Liver (tissue), 8 donors: ENCODE measurements at regions not wholly inside any gene's neighbourhood (a gene's known extent, or its start where the extent isn't known, plus 50 kb on each side); places are given as distances from the start of the nearest gene placed in this dataset.

ENCODE experiments used
- DNase-seq: peaks from one replicate; pipeline ENCODE4 v3.0.0-alpha.2; 2017; ENCODE audit warnings: low spot score
- H3K27ac ChIP-seq, 2 donors: one replicate each; pipeline ENCODE4 v1.7.0; 2013; ENCODE audit warnings: inconsistent platforms in 2 of 2, low read length in 2 of 2, control low read depth in 1 of 2, low read depth in 1 of 2, mild to moderate bottlenecking in 1 of 2
- H3K27me3 ChIP-seq, 4 donors: one replicate each; pipeline versions ENCODE4 v1.6.1 to v1.7.0; 2013; ENCODE audit warnings: low read length in 3 of 4, inconsistent platforms in 1 of 4, mild to moderate bottlenecking in 1 of 4, moderate library complexity in 1 of 4; ENCODE audit not compliant: control insufficient read depth in 4 of 4, insufficient read depth in 4 of 4
- H3K36me3 ChIP-seq, 4 donors: one replicate each; pipeline versions ENCODE4 v1.6.1 to v1.7.0; 2013; ENCODE audit warnings: low read length in 3 of 4, mild to moderate bottlenecking in 3 of 4, low read depth in 1 of 4, moderate library complexity in 1 of 4; ENCODE audit not compliant: control insufficient read depth in 4 of 4, insufficient read depth in 3 of 4
- H3K4me1 ChIP-seq, 4 donors: one replicate each; pipeline versions ENCODE4 v1.6.1 to v1.7.0; 2013; ENCODE audit warnings: low read length in 3 of 4, mild to moderate bottlenecking in 3 of 4, moderate library complexity in 1 of 4; ENCODE audit not compliant: control insufficient read depth in 4 of 4, insufficient read depth in 4 of 4
- H3K4me3 ChIP-seq, 3 donors: one replicate each; pipeline versions ENCODE4 v1.6.1 to v1.7.0; 2013; ENCODE audit warnings: low read length in 3 of 3, control low read depth in 1 of 3, low read depth in 1 of 3, mild to moderate bottlenecking in 1 of 3
- H3K9ac ChIP-seq, 2 donors: one replicate each; pipeline ENCODE4 v1.7.0; 2013; ENCODE audit warnings: low read length in 2 of 2, mild to moderate bottlenecking in 2 of 2, moderate library complexity in 2 of 2, control low read depth in 1 of 2, low read depth in 1 of 2
- H3K9me3 ChIP-seq, 4 donors: one replicate each; pipeline versions ENCODE4 v1.6.1 to v1.7.0; 2013; ENCODE audit warnings: low read length in 3 of 4; ENCODE audit not compliant: control insufficient read depth in 4 of 4
- ATF3 ChIP-seq: IDR thresholded peaks from 2 replicates; pipeline ENCODE4 v1.6.1; 2016; ENCODE audit warnings: antibody characterized with exemption
- CTCF ChIP-seq: fragments of 150-350 bp; IDR thresholded peaks from 2 replicates; pipeline ENCODE4 v1.5.1; 2017; ENCODE audit warnings: improper control_type of control experiment, low read depth, low read length; ENCODE audit not compliant: missing input control
- EGR1 ChIP-seq, 2 donors: IDR thresholded peaks; 2 replicates each; pipeline ENCODE4 v1.6.1; 2016 to 2018; ENCODE audit warnings: antibody characterized with exemption in 2 of 2, low read depth in 2 of 2
- FOXA1 ChIP-seq: IDR thresholded peaks from 2 replicates; pipeline ENCODE4 v1.6.1; 2016; ENCODE audit warnings: antibody characterized with exemption
- FOXA2 ChIP-seq: IDR thresholded peaks from 2 replicates; pipeline ENCODE4 v1.6.1; 2016; ENCODE audit warnings: antibody characterized with exemption
- GABPA ChIP-seq, 2 donors: IDR thresholded peaks in 1 of 2; conservative IDR thresholded peaks in 1 of 2; 2 replicates each; pipeline ENCODE4 v1.6.1; 2016; ENCODE audit warnings: antibody characterized with exemption in 2 of 2, mild to moderate bottlenecking in 1 of 2, moderate library complexity in 1 of 2
- HNF4A ChIP-seq, 2 donors: conservative IDR thresholded peaks; 2 replicates each; pipeline ENCODE4 v1.6.1; 2016; ENCODE audit warnings: antibody characterized with exemption in 2 of 2, mild to moderate bottlenecking in 2 of 2
- HNF4G ChIP-seq: IDR thresholded peaks from 2 replicates; pipeline ENCODE4 v1.6.1; 2016; ENCODE audit warnings: antibody characterized with exemption
- JUND ChIP-seq, 2 donors: IDR thresholded peaks; 2 replicates each; pipeline ENCODE4 v1.6.1; 2016; ENCODE audit warnings: antibody characterized with exemption in 2 of 2
- MAX ChIP-seq: IDR thresholded peaks from 2 replicates; pipeline ENCODE4 v1.6.1; 2016; ENCODE audit warnings: antibody characterized with exemption
- NR2F2 ChIP-seq: IDR thresholded peaks from 2 replicates; pipeline ENCODE4 v1.6.1; 2016; ENCODE audit warnings: antibody characterized with exemption
- RAD21 ChIP-seq, 2 donors: IDR thresholded peaks; 2 replicates each; pipeline ENCODE4 v1.6.1; 2016; ENCODE audit warnings: antibody characterized with exemption in 2 of 2, mild to moderate bottlenecking in 2 of 2
- REST ChIP-seq: IDR thresholded peaks from 2 replicates; pipeline ENCODE4 v1.6.1; 2016; ENCODE audit warnings: antibody characterized with exemption, mild to moderate bottlenecking
- RXRA ChIP-seq, 2 donors: IDR thresholded peaks; 2 replicates each; pipeline ENCODE4 v1.6.1; 2017 to 2018; ENCODE audit warnings: antibody characterized with exemption in 2 of 2, mild to moderate bottlenecking in 1 of 2
- SP1 ChIP-seq: IDR thresholded peaks from 2 replicates; pipeline ENCODE4 v1.6.1; 2018; ENCODE audit warnings: antibody characterized with exemption, mild to moderate bottlenecking
- TAF1 ChIP-seq: conservative IDR thresholded peaks from 2 replicates; pipeline ENCODE4 v1.6.1; 2016; ENCODE audit warnings: antibody characterized with exemption, mild to moderate bottlenecking
- YY1 ChIP-seq: IDR thresholded peaks from 2 replicates; pipeline ENCODE4 v1.6.1; 2016; ENCODE audit warnings: antibody characterized with exemption, mild to moderate bottlenecking
- ZBTB33 ChIP-seq: IDR thresholded peaks from 2 replicates; pipeline ENCODE4 v1.6.1; 2016; ENCODE audit warnings: antibody characterized with exemption
- WGBS: extraction: QIAGEN DNeasy Blood & Tissue Kit; methylation state at CpG from one replicate; pipeline ENCODE4 v1.1.7; 2013; 5-methylcytosine and 5-hydroxymethylcytosine counted together
- donor health status: healthy.
- donor health status: healthy.
- donor health status: healthy.
- donor health status: healthy.
- donor health status: healthy.

GRCh38 chr2:89849731-89850130, 1158.3 kb downstream of the RPIA start:
- no peak overlapping the region for H3K9ac ChIP-seq
- TF ChIP-seq HNF4G (no peak), YY1 (no peak), GABPA (IDR thresholded peaks at IDR 0.05 in 1 of 2, conservative IDR thresholded peaks at IDR 0.05 in 1 of 2) (no peak), SP1 (no peak), ATF3 (no peak), CTCF (no peak), REST (no peak), RXRA (IDR thresholded peaks at IDR 0.05) (no peak), NR2F2 (no peak), ZBTB33 (no peak), RAD21 (IDR thresholded peaks at IDR 0.05) (no peak), FOXA2 (no peak), EGR1 (IDR thresholded peaks at IDR 0.05; ENCODE audit: low read depth in 2 of 2) (no peak), MAX (no peak), JUND (IDR thresholded peaks at IDR 0.05) (no peak), HNF4A (conservative IDR thresholded peaks at IDR 0.05) (no peak), FOXA1 (no peak), TAF1 (no peak)
- H3K4me1 ChIP-seq = no peaks in the 10 kb centered on the region
- 59% methylated on average over 3 of the region's 3 CpGs for WGBS
- H3K27me3 ChIP-seq = peaks cover 0 to 10% (median 6%) of the 10 kb centered on the region in 4 donors
- H3K9me3 ChIP-seq = no peaks in the 10 kb centered on the region
- H3K4me3 ChIP-seq = no peak overlapping the region
- no peak overlapping the region for H3K27ac ChIP-seq
- no peak for DNase-seq
- H3K36me3 ChIP-seq = no peaks in the 10 kb centered on the region

GRCh38 chr2:89850481-89850880, 1159.0 kb downstream of the RPIA start:
- Histone ChIP-seq H3K27me3 (peaks cover 0 to 10% (median 6%) of the 10 kb centered on the region in 4 donors), H3K9ac (no peak overlapping the region), H3K4me3 (no peak overlapping the region), H3K36me3 (no peaks in the 10 kb centered on the region), H3K4me1 (no peaks in the 10 kb centered on the region), H3K27ac (no peak overlapping the region), H3K9me3 (no peaks in the 10 kb centered on the region)
- 51% methylated on average over 3 of the region's 3 CpGs for WGBS
- no peak for DNase-seq
- TF ChIP-seq SP1 (no peak), TAF1 (no peak), HNF4G (no peak), ATF3 (no peak), JUND (IDR thresholded peaks at IDR 0.05) (no peak), ZBTB33 (no peak), HNF4A (conservative IDR thresholded peaks at IDR 0.05) (no peak), REST (no peak), GABPA (IDR thresholded peaks at IDR 0.05 in 1 of 2, conservative IDR thresholded peaks at IDR 0.05 in 1 of 2) (no peak), RAD21 (IDR thresholded peaks at IDR 0.05) (no peak), FOXA2 (no peak)
